ENCODE measurements at regions not wholly inside any gene's neighbourhood (a gene's known extent, or its start where the extent isn't known, plus 50 kb on each side); places are given as distances from the start of the nearest gene placed in this dataset.

DNA sequence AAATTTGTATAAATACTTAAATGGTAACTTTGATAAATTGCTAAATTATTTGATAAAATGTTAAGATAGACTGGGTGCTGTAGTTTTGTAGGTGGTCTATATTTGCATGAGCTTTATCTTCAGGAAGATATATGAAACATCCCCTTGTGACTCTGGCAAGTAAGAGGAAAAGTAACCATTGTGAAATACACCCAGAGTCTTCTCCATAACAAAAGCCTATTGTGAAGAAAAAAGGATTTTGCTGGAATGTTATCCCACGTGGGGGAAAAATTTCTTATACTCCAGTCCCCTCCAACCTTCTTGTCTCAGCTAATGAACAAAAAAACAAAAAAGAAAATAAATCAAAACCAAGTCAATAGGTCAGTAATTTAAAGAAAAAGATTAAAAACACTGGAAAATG is 600.7 kb downstream of the HDGFL1 start:
- Mint-ChIP-seq H3K27me3 (ENCODE audit: insufficient read depth) (no peaks in the 10 kb centered on the region), H3K4me1 (ENCODE audit: low read depth) (no peaks in the 10 kb centered on the region), H3K9me3 (peaks cover 4% of the 10 kb centered on the region), H3K36me3 (ENCODE audit: low read depth) (no peaks in the 10 kb centered on the region), H3K27ac (no peak overlapping the region), H3K4me3 (no peak overlapping the region)
- intact Hi-C loops (cut with micrococcal nuclease): no loop called here
- no peak for DNase-seq (ENCODE audit: low spot score)

- no peak overlapping the region for H3K4me3 Mint-ChIP-seq
- peaks cover 4% of the 10 kb centered on the region for H3K9me3 Mint-ChIP-seq
- no peak overlapping the region for H3K27ac Mint-ChIP-seq
- H3K4me1 Mint-ChIP-seq (ENCODE audit: low read depth): no peaks in the 10 kb centered on the region
- H3K36me3 Mint-ChIP-seq (ENCODE audit: low read depth): no peaks in the 10 kb centered on the region
- DNase-seq (ENCODE audit: low spot score): no peak
- intact Hi-C loops (cut with micrococcal nuclease): no loop called here
- no peaks in the 10 kb centered on the region for H3K27me3 Mint-ChIP-seq (ENCODE audit: insufficient read depth)
Measured at GRCh38 chr6:23173234-23173633, 603.9 kb downstream of the HDGFL1 start.

DNA sequence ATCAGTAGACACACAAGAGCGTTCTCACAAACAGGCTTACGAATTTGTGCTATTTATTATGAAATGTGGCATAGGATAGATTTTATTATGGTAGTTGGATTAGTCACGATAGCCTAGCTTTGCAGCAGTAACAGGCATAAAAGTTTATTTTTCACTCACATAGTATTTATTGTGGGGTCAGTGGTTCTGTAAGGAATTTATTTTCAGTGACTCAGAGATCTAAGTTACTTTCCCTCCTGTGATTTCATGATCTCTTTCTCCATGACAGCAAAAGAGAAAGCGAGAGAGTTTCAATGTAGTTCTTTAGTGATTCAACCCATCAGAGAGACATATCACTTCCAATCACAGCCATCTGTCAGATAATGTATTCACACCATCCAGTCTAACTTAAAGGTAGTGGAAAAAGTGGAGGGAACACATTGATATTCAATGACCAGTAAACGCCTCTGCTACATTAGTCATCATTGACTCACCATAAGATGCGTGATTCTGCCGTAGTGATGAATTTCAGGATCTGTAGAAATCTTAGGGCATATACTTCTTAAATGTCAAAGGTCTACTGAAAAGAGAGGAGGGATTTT is 605.5 kb downstream of the HDGFL1 start:
- Mint-ChIP-seq H3K27me3 (ENCODE audit: insufficient read depth) (no peaks in the 10 kb centered on the region), H3K4me3 (no peak overlapping the region), H3K9me3 (peaks cover 4% of the 10 kb centered on the region), H3K4me1 (ENCODE audit: low read depth) (no peaks in the 10 kb centered on the region), H3K36me3 (ENCODE audit: low read depth) (no peaks in the 10 kb centered on the region), H3K27ac (no peak overlapping the region)
- DNase-seq (ENCODE audit: low spot score): no peak
- intact Hi-C loops (cut with micrococcal nuclease): no loop called here

DNA sequence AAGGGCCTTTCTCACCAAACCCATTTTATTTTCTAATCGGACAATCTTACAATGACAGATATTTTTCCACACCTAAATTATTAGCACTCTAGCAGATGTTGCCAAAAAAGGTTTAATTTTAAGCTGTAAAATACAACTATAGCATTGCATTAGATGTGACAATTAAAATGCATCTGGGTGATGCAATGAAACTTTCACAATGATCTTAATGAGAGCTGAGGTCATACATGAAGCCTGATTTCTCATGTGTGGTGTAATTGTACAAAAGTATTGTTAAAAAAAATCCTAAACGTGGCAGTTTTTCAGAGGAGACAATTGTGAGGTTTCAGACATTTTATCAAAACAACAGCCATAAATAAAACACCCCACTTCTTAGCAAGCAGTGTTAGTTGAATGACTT is 606.0 kb downstream of the HDGFL1 start:
- Mint-ChIP-seq H3K4me1 (ENCODE audit: low read depth) (no peaks in the 10 kb centered on the region), H3K27ac (no peak overlapping the region), H3K9me3 (peaks cover 4% of the 10 kb centered on the region), H3K36me3 (ENCODE audit: low read depth) (no peaks in the 10 kb centered on the region), H3K27me3 (ENCODE audit: insufficient read depth) (no peaks in the 10 kb centered on the region), H3K4me3 (no peak overlapping the region)
- no peak for DNase-seq (ENCODE audit: low spot score)
- intact Hi-C loops (cut with micrococcal nuclease): no loop called here

DNA sequence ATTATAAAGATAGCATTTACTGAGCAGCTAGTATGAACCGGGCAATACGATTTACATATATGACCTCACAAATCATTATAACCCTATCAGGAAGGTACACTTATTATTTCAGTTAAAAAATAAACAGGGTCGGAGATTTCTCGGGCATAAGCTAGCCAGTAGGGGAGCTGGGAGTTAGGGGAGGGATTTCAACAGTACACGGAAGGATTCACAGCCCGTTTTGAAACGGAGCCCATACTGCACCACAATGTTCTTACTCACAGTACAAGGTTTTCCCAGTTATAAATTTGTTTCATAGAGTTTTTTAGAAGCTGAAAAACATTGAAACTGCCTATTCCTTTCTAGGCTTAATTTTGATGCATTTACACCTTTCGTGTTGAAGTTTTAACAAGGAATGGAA is 607.1 kb downstream of the HDGFL1 start:
- H3K4me3 Mint-ChIP-seq: no peak overlapping the region
- no peaks in the 10 kb centered on the region for H3K27me3 Mint-ChIP-seq (ENCODE audit: insufficient read depth)
- no peaks in the 10 kb centered on the region for H3K4me1 Mint-ChIP-seq (ENCODE audit: low read depth)
- peaks cover under 1% of the 10 kb centered on the region for H3K9me3 Mint-ChIP-seq
- intact Hi-C loops (cut with micrococcal nuclease): no loop called here
- no peak overlapping the region for H3K27ac Mint-ChIP-seq
- H3K36me3 Mint-ChIP-seq (ENCODE audit: low read depth): no peaks in the 10 kb centered on the region
- DNase-seq (ENCODE audit: low spot score): no peak

GRCh38 chr6:23176883-23177282 is 607.5 kb downstream of the HDGFL1 start:
- no peaks in the 10 kb centered on the region for H3K27me3 Mint-ChIP-seq (ENCODE audit: insufficient read depth)
- no peaks in the 10 kb centered on the region for H3K36me3 Mint-ChIP-seq (ENCODE audit: low read depth)
- no peaks in the 10 kb centered on the region for H3K4me1 Mint-ChIP-seq (ENCODE audit: low read depth)
- H3K27ac Mint-ChIP-seq: no peak overlapping the region
- H3K4me3 Mint-ChIP-seq: no peak overlapping the region
- no peaks in the 10 kb centered on the region for H3K9me3 Mint-ChIP-seq
- intact Hi-C loops (cut with micrococcal nuclease): no loop called here
- no peak for DNase-seq (ENCODE audit: low spot score)

DNA sequence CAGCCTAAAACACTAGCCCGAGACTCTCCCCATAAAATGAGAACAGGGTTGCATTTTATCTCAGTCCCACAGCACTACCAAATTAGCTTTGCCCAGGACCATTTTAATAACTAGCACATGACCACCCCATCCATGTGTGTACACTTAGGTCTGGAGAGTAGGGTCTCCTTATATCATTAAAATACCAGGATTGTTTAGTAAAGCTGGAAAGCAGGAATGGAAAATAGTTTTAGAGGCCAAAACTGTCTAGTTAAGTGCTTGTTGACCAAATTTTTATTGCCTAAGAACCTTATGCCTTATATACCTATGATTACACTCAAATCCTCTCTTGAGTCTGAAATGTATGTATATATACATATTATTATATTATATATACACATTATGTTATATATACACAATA is 608.4 kb downstream of the HDGFL1 start:
- no peak for DNase-seq (ENCODE audit: low spot score)
- Mint-ChIP-seq H3K27ac (no peak overlapping the region), H3K9me3 (no peaks in the 10 kb centered on the region), H3K27me3 (ENCODE audit: insufficient read depth) (no peaks in the 10 kb centered on the region), H3K4me3 (no peak overlapping the region), H3K4me1 (ENCODE audit: low read depth) (no peaks in the 10 kb centered on the region), H3K36me3 (ENCODE audit: low read depth) (no peaks in the 10 kb centered on the region)
- intact Hi-C loops (cut with micrococcal nuclease): no loop called here

DNA sequence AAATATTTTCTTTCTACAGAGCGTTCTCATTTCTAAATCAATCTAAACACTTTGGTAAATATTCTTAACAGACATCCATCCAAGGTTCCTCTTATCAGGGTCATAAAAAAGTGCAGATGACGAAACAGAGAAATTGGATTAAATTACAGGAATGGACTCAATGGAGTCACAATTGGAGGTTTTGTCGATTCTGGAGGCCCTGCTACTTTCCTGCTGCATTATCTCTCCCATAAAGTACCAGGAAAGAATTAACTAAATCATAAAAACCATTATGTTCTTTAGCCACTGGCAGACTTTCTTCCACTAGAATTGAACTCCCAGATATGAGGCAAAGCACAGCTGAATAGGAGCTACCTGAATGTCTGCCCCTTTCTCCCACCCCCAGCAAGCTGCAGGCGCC is 610.6 kb downstream of the HDGFL1 start:
- intact Hi-C loops (cut with micrococcal nuclease): no loop called here
- H3K4me3 Mint-ChIP-seq: no peak overlapping the region
- H3K27me3 Mint-ChIP-seq (ENCODE audit: insufficient read depth): no peaks in the 10 kb centered on the region
- no peaks in the 10 kb centered on the region for H3K4me1 Mint-ChIP-seq (ENCODE audit: low read depth)
- DNase-seq (ENCODE audit: low spot score): no peak
- H3K9me3 Mint-ChIP-seq: no peaks in the 10 kb centered on the region
- no peak overlapping the region for H3K27ac Mint-ChIP-seq
- H3K36me3 Mint-ChIP-seq (ENCODE audit: low read depth): no peaks in the 10 kb centered on the region

DNA sequence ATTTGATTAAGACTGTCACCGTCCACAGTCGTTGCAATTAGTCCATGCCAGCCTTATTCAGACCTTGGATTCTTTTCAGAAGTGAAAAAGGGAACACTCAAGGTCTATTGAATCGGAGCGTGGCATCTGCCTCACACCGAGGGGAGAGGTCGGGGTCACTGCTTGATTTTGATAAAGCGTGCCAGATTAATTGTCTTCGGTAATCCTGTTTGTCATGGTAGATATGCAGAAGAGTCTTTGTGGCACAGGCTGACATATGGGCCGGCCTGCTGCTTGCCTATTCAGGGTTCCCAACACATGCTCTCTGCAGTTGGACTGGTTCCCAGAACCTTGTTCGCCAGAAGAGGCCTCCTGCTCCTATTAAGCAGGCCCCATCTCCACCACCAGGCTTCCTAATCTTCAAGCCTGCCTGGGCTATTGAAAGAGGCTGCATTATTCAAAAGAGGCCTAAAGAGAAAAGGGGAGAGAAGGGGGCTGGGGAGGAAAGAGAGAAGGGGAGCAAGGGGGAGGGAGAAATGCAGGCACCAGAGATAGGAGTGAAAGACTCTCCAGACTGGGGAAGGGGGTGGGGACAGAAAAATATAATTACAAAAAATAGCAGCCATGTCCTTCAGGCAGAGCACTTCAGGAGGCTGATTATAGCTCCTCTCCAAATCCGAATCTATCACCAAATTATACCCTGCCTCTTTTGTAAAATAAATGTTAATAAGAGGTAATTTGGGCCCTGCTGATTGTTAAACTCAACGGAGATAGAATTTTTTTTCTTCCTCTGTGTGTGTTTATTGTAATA is 611.3 kb downstream of the HDGFL1 start:
- intact Hi-C loops (cut with micrococcal nuclease): no loop called here
- Mint-ChIP-seq H3K27me3 (ENCODE audit: insufficient read depth) (no peaks in the 10 kb centered on the region), H3K9me3 (no peaks in the 10 kb centered on the region), H3K4me3 (no peak overlapping the region), H3K36me3 (ENCODE audit: low read depth) (no peaks in the 10 kb centered on the region), H3K27ac (no peak overlapping the region), H3K4me1 (ENCODE audit: low read depth) (no peaks in the 10 kb centered on the region)
- no peak for DNase-seq (ENCODE audit: low spot score)

DNA sequence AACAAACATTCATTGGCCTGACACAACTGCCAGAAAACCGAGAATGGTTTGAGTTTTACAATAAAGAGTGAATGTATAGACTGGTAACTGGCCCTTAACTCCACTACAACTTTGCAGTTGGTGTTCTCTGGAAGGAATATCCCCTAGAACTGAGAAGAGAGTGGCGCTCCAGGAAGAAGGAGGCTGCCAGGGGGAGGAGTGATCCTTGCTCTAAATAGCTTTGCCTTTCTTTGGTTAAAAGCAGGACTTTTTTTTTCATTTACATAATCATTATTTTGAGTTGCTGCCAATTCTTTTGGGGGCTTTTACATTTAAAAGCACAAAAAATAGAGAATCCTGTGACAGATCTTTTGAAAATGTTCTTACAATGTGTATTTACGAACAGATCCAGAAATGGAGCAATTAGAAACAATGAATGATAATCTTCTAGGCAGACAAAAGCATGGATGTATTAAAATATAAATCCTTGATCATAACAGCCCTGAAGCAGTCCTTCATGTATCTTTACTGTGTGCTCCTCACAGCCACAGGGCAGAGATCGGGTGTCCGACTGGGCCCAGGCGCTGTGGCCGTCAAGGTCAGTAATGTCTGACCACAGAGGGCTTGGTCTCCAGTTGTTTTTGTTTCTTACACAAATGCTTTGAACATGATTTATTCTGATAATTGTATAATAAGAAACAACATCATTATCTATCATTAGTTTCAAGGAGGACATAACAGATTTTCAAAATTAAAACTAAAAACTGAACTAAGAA is 612.2 kb downstream of the HDGFL1 start:
- Mint-ChIP-seq H3K9me3 (no peaks in the 10 kb centered on the region), H3K36me3 (ENCODE audit: low read depth) (no peaks in the 10 kb centered on the region)

GRCh38 chr6:23183846-23184245 is 614.5 kb downstream of the HDGFL1 start:
- H3K4me3 Mint-ChIP-seq: no peak overlapping the region
- no peaks in the 10 kb centered on the region for H3K27me3 Mint-ChIP-seq (ENCODE audit: insufficient read depth)
- no peak overlapping the region for H3K27ac Mint-ChIP-seq
- H3K36me3 Mint-ChIP-seq (ENCODE audit: low read depth): no peaks in the 10 kb centered on the region
- no peak for DNase-seq (ENCODE audit: low spot score)
- H3K4me1 Mint-ChIP-seq (ENCODE audit: low read depth): no peaks in the 10 kb centered on the region
- H3K9me3 Mint-ChIP-seq: no peaks in the 10 kb centered on the region
- intact Hi-C loops (cut with micrococcal nuclease): no loop called here

More for the DNA sequence above, 612.2 kb downstream of the HDGFL1 start:
- Mint-ChIP-seq H3K27ac (no peak overlapping the region), H3K4me1 (ENCODE audit: low read depth) (no peaks in the 10 kb centered on the region), H3K27me3 (ENCODE audit: insufficient read depth) (no peaks in the 10 kb centered on the region), H3K4me3 (no peak overlapping the region)
- intact Hi-C loops (cut with micrococcal nuclease): no loop called here
- DNase-seq (ENCODE audit: low spot score): no peak

DNA sequence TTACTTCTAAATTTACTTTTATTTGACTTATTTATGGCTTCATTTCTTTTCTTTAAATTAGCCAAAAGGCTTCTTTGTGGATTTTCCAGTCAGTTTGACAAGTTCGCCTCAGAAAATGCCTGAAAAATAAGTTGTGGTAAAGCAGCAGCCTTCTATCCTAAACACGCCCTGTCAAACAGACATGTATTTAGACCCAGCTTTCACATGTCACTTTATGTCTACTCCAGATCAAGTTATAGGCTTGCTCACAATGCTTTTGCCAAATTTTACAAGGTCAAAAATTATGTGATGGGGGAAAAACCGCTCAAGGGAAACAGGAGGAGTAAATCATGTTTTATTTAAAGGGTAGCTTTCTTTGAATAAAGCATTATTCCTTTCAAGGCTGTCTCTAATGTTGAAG is 615.0 kb downstream of the HDGFL1 start:
- Mint-ChIP-seq H3K4me1 (ENCODE audit: low read depth) (no peaks in the 10 kb centered on the region), H3K36me3 (ENCODE audit: low read depth) (no peaks in the 10 kb centered on the region), H3K27ac (no peak overlapping the region), H3K4me3 (no peak overlapping the region), H3K9me3 (no peaks in the 10 kb centered on the region), H3K27me3 (ENCODE audit: insufficient read depth) (no peaks in the 10 kb centered on the region)
- no peak for DNase-seq (ENCODE audit: low spot score)
- intact Hi-C loops (cut with micrococcal nuclease): no loop called here

- H3K27me3 Mint-ChIP-seq (ENCODE audit: insufficient read depth): no peaks in the 10 kb centered on the region
Measured at GRCh38 chr6:23195487-23195886, 626.1 kb downstream of the HDGFL1 start.

More at GRCh38 chr6:23195487-23195886, 626.1 kb downstream of the HDGFL1 start:
- Mint-ChIP-seq H3K9me3 (peaks cover 4% of the 10 kb centered on the region), H3K36me3 (ENCODE audit: low read depth) (no peaks in the 10 kb centered on the region), H3K4me3 (no peak overlapping the region), H3K4me1 (ENCODE audit: low read depth) (no peaks in the 10 kb centered on the region), H3K27ac (no peak overlapping the region)
- DNase-seq (ENCODE audit: low spot score): no peak
- intact Hi-C loops (cut with micrococcal nuclease): no loop called here

All from activated T-helper 1 cell treated with anti-CD3 and anti-CD28 coated beads, Interleukin-12 subunit alpha, Interleukin-12 subunit beta, Interleukin-2, Interleukin-4 antibody, amounts not matched to agents 30 ng/mL and 10 ng/mL and 1 ng/mL, durations not matched to agents 14 hours and 24 hours and 36 hours (primary cell).